ENCODE measurements at regions not wholly inside any gene's neighbourhood (a gene's known extent, or its start where the extent isn't known, plus 50 kb on each side); places are given as distances from the start of the nearest gene placed in this dataset.

GRCh38 chr4:79850626-79851025 is 222.4 kb downstream of the ANTXR2 start:
- no peak overlapping the region for H3K4me3 ChIP-seq (ENCODE audit: low read depth, low read length)
- no peak for TF ChIP-seq CTCF (IDR thresholded peaks at IDR 0.05; ENCODE audit: insufficient read depth, low read length)
- peak; percentile 19 for DNase-seq (ENCODE audit: low read depth)

- H3K4me3 ChIP-seq (ENCODE audit: low read depth, low read length): no peak overlapping the region
- DNase-seq (ENCODE audit: low read depth): no peak
- TF ChIP-seq CTCF (IDR thresholded peaks at IDR 0.05; ENCODE audit: insufficient read depth, low read length): no peak
Observed at GRCh38 chr4:79848329-79848728, 224.7 kb downstream of the ANTXR2 start.

GRCh38 chr4:79847411-79847810 is 225.6 kb downstream of the ANTXR2 start:
- no peak for TF ChIP-seq CTCF (IDR thresholded peaks at IDR 0.05; ENCODE audit: insufficient read depth, low read length)
- H3K4me3 ChIP-seq (ENCODE audit: low read depth, low read length): no peak overlapping the region
- no peak for DNase-seq (ENCODE audit: low read depth)

GRCh38 chr4:79842162-79842561 is 230.9 kb downstream of the ANTXR2 start:
- DNase-seq (ENCODE audit: low read depth): no peak
- no peak overlapping the region for H3K4me3 ChIP-seq (ENCODE audit: low read depth, low read length)
- TF ChIP-seq CTCF (IDR thresholded peaks at IDR 0.05; ENCODE audit: insufficient read depth, low read length): no peak

- DNase-seq (ENCODE audit: low read depth): no peak
- no peak for TF ChIP-seq CTCF (IDR thresholded peaks at IDR 0.05; ENCODE audit: insufficient read depth, low read length)
- H3K4me3 ChIP-seq (ENCODE audit: low read depth, low read length): no peak overlapping the region
Observed at GRCh38 chr4:79833857-79834256, 239.2 kb downstream of the ANTXR2 start.

- no peak for DNase-seq (ENCODE audit: low read depth)
- no peak overlapping the region for H3K4me3 ChIP-seq (ENCODE audit: low read depth, low read length)
- TF ChIP-seq CTCF (IDR thresholded peaks at IDR 0.05; ENCODE audit: insufficient read depth, low read length): no peak
Observed at GRCh38 chr4:79831701-79832514, 241.1 kb downstream of the ANTXR2 start.

- TF ChIP-seq CTCF (IDR thresholded peaks at IDR 0.05; ENCODE audit: insufficient read depth, low read length): no peak
- H3K4me3 ChIP-seq (ENCODE audit: low read depth, low read length): no peak overlapping the region
- no peak for DNase-seq (ENCODE audit: low read depth)
Observed at GRCh38 chr4:79831119-79831528, 241.9 kb downstream of the ANTXR2 start.

Measured in fibroblast of the aortic adventitia (primary cell).